Activated CD4-positive, alpha-beta T cell treated with anti-CD3 and anti-CD28 coated beads, Interleukin-2, amount 50 U/mL, for 1 hour (primary cell): ENCODE measurements at regions not wholly inside any gene's neighbourhood (a gene's known extent, or its start where the extent isn't known, plus 50 kb on each side); places are given as distances from the start of the nearest gene placed in this dataset.

ENCODE experiments used
- DNase-seq: peaks from one replicate; pipeline ENCODE4 v3.0.0-alpha.2; 2020

DNA sequence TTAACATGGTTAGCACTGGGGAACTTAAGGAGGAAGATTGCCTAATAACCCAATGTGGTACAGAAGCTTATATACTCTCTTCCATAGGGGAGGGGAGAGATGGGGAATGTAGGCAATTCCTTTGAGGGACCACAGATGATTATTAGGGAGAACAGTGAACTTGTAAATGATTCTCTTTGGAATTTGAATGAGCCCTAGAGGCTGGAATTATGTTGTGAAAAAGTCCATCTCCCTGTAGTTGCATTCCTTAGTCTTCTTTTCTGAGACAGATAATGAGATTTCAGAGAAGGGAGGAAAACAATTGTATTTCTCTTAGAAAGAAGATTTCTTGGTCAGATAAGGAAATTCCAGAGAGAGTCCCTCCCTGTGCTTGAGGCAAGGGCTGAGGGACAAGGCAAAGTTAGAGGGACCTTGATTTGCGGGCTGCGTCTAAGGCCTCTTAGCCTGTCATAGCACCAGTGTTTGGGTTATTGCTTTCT lies 89.0 kb upstream of the HMCN1 start:
- no peak for DNase-seq

DNA sequence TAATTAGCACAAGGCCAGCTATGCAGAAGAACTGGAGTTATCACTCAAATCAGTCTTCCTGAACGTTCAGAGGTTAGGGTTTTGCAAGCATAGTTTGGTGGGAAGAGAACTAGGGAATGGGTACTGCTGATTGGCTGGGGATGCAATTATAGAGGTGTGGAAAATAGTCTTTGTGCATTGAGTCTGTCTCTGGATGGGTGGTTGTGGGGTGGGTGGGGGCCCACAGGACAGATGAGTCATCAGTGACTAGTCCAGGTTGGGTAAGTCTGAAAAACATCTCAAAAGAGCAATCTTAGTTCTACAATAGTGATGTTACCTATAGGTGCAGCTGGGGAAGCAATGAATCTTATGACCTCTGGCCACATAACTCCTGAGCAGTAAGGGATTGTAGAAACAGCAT lies 89.7 kb upstream of the HMCN1 start:
- DNase-seq, result no peak

GRCh38 chr1:185636848-185637247 lies 97.3 kb upstream of the HMCN1 start:
- no peak for DNase-seq

GRCh38 chr1:185634704-185635103 lies 99.5 kb upstream of the HMCN1 start:
- no peak for DNase-seq

DNA sequence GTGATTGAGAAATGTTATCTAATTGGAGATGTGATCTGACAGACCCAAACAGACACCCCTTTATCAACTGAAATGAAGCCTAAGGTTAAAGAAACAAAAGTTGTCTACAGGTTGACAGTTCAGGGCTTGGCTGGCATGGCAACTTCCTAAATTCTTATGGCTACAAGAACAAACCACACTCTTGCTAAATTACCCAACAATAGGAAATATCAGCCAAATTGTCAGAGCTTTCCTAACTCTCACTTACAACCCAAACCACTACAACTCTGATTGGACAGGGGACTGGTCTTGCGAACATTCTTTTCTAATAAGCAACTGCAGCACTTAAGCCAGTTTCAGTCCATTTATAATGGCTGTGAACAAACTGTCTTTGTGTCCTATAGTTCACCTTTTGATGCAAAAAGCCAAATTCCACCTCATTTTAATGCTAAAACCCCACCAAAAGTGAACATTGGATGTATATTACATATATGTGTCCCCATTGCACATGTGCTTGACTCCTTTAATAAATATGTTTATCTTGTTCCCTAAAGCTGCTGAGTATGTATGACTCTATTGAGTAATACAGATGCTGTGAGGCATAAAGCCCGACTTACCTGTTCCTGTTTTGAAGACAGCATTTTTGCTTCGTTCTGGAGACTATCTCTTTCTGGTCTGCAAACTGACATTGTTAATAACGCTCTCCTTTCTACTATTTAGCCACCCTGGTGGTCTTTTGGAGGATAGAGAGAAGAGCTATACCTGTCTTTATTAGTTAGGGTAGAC lies 101.3 kb upstream of the HMCN1 start:
- DNase-seq, result no peak

GRCh38 chr1:185631843-185632242 lies 102.3 kb upstream of the HMCN1 start:
- DNase-seq, result no peak

DNA sequence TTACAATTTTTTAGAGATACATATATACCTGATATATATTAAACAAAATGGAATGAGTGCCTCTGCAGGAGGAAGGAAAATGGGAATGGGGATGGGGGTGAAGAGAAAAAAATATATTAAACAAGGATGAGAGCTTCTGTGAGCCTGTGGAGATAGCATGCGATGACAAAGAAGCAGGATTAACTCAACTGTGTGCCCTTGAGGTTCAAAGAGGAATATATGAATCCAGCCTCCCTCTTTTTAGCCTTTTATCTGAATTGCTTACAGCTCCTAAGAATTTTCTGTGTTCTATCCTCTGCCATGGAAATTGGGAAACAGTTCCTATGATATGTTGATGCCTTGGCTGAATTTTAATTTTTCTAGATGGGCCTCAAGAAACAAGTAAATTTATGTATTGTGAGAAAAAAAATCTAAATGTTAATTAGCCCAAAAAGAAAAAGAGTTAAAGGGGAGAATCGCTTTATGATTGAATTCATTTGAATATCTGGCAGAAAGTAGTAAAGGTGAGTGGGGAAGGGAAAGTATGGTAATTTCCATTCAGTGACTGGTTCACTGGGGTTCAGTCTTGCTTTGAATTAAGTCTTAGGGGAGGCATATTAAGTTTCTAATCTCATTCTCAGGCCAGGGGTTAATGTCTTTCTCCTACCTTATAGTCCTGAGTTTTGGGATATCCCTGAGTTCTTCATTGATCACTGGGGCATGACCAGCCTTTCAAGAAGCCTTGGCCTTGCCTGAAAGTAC lies 106.3 kb upstream of the HMCN1 start:
- DNase-seq, result no peak

GRCh38 chr1:185627171-185627570 lies 107.0 kb upstream of the HMCN1 start:
- no peak for DNase-seq

GRCh38 chr1:185626344-185626743 lies 107.8 kb upstream of the HMCN1 start:
- no peak for DNase-seq

- no peak for DNase-seq
Observed at GRCh38 chr1:185610954-185611353, 123.2 kb upstream of the HMCN1 start.

- no peak for DNase-seq
Observed at GRCh38 chr1:185608177-185608576, 126.0 kb upstream of the HMCN1 start.

GRCh38 chr1:185603158-185603557 lies 131.0 kb upstream of the HMCN1 start:
- DNase-seq, result no peak

DNA sequence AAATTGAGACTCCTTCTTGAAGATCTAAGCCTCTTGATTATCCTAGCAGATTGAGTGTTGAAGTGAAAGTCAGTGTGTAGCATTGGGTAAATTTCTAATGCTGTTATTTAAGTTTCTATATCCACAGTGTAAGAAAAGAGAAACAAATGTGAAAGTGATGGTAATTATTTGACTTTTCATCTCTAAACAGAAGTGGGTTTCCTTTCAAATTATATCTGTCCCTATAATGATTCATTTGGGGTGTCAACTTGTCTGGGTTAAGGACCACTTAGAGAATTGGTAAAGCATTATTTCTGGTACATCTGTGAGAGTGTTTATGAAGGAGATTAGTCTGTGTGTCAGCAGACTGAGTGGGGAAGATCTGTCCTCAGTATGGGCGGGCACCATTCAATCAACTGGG lies 133.0 kb upstream of the HMCN1 start:
- no peak for DNase-seq

- no peak for DNase-seq
Observed at GRCh38 chr1:185600641-185601040, 133.6 kb upstream of the HMCN1 start.

DNA sequence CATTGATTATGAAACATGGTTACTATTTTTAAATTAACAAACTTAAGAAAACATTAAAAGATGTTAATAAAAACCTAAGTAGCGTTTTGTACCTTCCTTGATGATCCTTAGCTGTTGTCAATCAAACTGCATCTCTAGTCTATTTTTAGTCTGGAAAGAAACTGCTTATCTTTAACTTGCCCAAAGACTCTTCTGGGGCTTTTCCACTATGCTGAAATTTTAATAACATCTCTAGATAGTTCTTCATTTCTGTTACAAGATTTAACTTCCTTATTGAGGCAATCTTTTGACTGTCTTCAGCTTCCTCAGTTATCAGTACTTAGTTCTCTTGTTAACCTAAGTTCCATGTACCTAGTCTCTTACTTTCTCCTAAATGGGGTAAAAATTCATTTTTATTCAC lies 135.9 kb upstream of the HMCN1 start:
- no peak for DNase-seq

- DNase-seq, result peak; percentile 52
Observed at GRCh38 chr1:185595835-185596667, 138.1 kb upstream of the HMCN1 start.

DNA sequence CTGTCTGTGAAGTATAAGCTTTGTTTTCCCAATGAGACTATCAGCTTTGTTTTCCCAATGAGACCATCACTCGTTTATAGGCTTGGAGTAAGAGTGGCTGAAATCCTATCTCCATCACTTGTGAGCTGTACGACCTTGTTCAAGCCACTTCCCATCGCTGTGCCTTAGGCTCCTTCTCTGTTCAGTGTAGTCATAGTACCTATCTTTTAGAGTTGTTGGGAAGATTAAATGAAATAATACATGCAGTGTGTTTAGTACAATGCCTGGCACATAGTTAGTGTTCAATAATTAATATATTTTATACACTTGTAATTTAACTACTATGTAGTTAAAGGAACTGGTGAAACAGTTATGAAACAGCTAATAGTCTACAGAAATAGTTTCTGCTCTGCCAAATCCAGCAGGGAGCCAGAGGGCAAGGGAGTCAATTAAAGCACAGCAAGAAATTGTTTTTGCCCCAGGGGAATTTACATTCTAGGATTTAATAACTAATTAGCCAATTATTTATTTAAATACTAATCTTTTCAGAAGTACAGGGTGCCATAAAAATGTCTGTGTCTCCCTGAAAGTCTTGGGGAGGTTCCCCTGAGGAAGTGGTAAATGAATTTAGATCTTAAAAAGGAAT lies 139.3 kb upstream of the HMCN1 start:
- DNase-seq, result no peak

DNA sequence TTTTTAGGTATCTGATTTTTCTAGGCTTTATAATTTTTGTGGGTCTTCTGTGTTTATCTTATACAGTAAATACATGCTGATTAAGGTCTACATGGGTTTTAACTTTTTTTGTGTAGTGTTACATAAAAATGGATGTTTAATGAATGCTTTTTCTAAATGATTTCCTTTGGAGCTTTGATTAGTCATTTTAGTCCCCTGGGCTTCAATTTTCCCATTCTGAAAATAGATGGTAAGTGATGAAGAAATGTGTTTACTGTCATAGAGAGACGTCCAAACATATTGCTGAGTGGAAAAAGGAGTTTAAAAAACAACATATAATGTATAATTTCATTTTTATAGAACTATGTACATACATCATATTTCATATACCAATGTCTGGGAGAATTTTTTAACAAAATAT lies 140.9 kb upstream of the HMCN1 start:
- DNase-seq, result no peak

GRCh38 chr1:185585770-185586169 lies 148.4 kb upstream of the HMCN1 start:
- DNase-seq, result no peak

GRCh38 chr1:185581961-185582725 lies 152.0 kb upstream of the HMCN1 start:
- no peak for DNase-seq

DNA sequence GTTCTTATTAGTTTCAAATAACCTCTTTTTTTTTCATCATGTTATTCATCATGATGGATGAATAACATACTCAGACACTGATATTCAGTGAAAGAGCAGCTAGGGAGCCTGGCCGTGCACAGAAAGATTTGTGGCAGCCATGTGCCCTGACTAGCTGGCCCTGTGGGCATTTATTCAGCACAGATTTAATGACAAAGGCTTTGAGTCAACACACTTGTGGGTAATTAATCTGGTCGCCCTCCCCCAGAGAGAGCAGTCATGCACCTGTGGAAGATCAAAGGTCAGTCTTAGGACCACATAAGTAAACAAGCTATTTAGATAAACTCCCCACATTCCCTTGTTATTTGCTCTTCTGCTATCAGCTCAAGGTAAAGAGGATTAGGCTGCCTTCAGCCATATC lies 153.2 kb upstream of the HMCN1 start:
- DNase-seq, result no peak

DNA sequence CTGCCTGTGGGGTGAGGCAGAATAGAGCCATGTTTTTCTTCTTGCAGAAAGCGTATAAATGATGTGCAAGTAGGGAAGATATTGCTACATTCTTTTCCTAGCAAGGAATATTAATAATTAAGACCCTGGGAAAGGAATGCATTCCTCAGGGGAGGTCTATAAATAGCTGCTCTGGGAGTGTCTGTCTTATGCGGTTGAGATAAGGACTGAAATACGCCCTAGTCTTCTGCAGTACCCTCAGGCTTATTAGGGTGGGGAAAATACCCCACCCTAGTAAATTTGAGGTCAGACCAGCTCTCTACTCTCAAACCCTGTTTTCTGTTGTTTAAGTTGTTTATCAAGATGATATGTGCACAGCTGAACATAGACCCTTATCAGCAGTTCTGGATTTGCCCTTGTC lies 155.9 kb upstream of the HMCN1 start:
- DNase-seq, result no peak
